Tibial nerve (tissue), 4 donors: ENCODE measurements at regions not wholly inside any gene's neighbourhood (a gene's known extent, or its start where the extent isn't known, plus 50 kb on each side); places are given as distances from the start of the nearest gene placed in this dataset.

Source experiments
- EP300 ChIP-seq, 2 donors: sonication (generic); formaldehyde crosslinking; IDR thresholded peaks; one replicate each; pipeline ENCODE4 v1.6.1; 2017; ENCODE audit warnings: antibody characterized with exemption in 2 of 2, mild to moderate bottlenecking in 1 of 2
- POLR2A ChIP-seq, 2 donors: fragments of 450-650 bp; IDR thresholded peaks; one replicate each; pipeline ENCODE4 v1.6.1; 2017; ENCODE audit warnings: antibody characterized with exemption in 2 of 2, mild to moderate bottlenecking in 2 of 2, moderate library complexity in 2 of 2
- TF ChIP-seq, protein P1 (sequence below), 5 experiments: fragments of 200-600 bp in 3 of 5; fragments of 450-650 bp in 2 of 5; sonication (generic) in 3 of 5; IDR thresholded peaks; one replicate each; pipeline ENCODE4 v1.5.1; 2016 to 2019; ENCODE audit warnings: antibody characterized with exemption in 5 of 5, mild to moderate bottlenecking in 3 of 5, moderate library complexity in 2 of 5

DNA sequence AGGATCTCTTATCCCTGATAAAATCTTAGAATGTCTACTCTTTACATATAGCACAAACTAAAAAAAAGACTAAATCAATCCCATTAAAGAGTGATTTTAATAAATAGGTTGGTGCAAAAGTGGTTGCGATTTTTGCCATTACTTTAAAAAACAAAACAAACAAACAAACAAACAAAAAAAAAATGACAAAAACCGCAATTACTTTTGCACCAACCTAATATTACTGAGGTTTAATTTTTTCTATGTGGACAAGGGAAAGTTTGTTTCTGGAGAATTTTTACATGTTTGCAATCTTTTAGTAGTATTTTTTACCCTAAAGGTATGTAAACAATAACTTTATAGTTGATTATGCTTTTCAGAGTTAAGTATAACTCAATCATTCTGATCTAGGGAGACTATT is 119.7 kb upstream of the ADAMTS5 start:
- TF ChIP-seq, protein P1, sequence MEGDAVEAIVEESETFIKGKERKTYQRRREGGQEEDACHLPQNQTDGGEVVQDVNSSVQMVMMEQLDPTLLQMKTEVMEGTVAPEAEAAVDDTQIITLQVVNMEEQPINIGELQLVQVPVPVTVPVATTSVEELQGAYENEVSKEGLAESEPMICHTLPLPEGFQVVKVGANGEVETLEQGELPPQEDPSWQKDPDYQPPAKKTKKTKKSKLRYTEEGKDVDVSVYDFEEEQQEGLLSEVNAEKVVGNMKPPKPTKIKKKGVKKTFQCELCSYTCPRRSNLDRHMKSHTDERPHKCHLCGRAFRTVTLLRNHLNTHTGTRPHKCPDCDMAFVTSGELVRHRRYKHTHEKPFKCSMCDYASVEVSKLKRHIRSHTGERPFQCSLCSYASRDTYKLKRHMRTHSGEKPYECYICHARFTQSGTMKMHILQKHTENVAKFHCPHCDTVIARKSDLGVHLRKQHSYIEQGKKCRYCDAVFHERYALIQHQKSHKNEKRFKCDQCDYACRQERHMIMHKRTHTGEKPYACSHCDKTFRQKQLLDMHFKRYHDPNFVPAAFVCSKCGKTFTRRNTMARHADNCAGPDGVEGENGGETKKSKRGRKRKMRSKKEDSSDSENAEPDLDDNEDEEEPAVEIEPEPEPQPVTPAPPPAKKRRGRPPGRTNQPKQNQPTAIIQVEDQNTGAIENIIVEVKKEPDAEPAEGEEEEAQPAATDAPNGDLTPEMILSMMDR (IDR thresholded peaks at IDR 0.05): no peak
- TF ChIP-seq EP300 (IDR thresholded peaks at IDR 0.05): no peak
- no peak for TF ChIP-seq POLR2A (IDR thresholded peaks at IDR 0.05)
